ENCODE measurements at regions not wholly inside any gene's neighbourhood (a gene's known extent, or its start where the extent isn't known, plus 50 kb on each side); places are given as distances from the start of the nearest gene placed in this dataset.

- TF ChIP-seq, protein P1, sequence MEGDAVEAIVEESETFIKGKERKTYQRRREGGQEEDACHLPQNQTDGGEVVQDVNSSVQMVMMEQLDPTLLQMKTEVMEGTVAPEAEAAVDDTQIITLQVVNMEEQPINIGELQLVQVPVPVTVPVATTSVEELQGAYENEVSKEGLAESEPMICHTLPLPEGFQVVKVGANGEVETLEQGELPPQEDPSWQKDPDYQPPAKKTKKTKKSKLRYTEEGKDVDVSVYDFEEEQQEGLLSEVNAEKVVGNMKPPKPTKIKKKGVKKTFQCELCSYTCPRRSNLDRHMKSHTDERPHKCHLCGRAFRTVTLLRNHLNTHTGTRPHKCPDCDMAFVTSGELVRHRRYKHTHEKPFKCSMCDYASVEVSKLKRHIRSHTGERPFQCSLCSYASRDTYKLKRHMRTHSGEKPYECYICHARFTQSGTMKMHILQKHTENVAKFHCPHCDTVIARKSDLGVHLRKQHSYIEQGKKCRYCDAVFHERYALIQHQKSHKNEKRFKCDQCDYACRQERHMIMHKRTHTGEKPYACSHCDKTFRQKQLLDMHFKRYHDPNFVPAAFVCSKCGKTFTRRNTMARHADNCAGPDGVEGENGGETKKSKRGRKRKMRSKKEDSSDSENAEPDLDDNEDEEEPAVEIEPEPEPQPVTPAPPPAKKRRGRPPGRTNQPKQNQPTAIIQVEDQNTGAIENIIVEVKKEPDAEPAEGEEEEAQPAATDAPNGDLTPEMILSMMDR (IDR thresholded peaks at IDR 0.05) = no peak
- no peak for TF ChIP-seq EZH2 (IDR thresholded peaks at IDR 0.05; ENCODE audit: borderline replicate concordance, insufficient read depth, low read depth, low read length, poor library complexity, severe bottlenecking)
These were observed 65.6 kb upstream of the TTC34 start for GRCh38 chr1:2867087-2867425.
